Neural progenitor cell (in vitro differentiated cells): ENCODE measurements at regions not wholly inside any gene's neighbourhood (a gene's known extent, or its start where the extent isn't known, plus 50 kb on each side); places are given as distances from the start of the nearest gene placed in this dataset.
A peak's percentile ranks its signal among the peaks of the same experiment; 100 is the strongest.

Source experiments
- DNase-seq: peaks from one replicate; pipeline ENCODE4 v3.0.0-alpha.2; 2016; ENCODE audit warnings: low spot score
- H2AFZ ChIP-seq: fragments of 200-600 bp; sonication (generic); replicated peaks from 2 replicates; pipeline ENCODE4 v1.6.1; 2016; ENCODE audit warnings: antibody characterized with exemption
- H3F3A ChIP-seq: fragments of 200-600 bp; sonication (generic); 2 replicates; pipeline ENCODE4 v1.6.1; 2016; ENCODE audit warnings: antibody characterized with exemption, low read depth
- H3K27ac ChIP-seq: fragments of 200-600 bp; sonication (generic); 2 replicates; pipeline ENCODE4 v1.5.1; 2016; ENCODE audit warnings: mild to moderate bottlenecking
- H3K27me3 ChIP-seq: fragments of 200-600 bp; sonication (generic); 2 replicates; pipeline ENCODE4 v1.6.1; 2016; ENCODE audit warnings: mild to moderate bottlenecking, moderate library complexity
- H3K36me3 ChIP-seq: fragments of 200-600 bp; sonication (generic); 2 replicates; pipeline ENCODE4 v1.5.1; 2016
- H3K4me1 ChIP-seq: fragments of 200-600 bp; sonication (generic); 2 replicates; pipeline ENCODE4 v1.6.1; 2016; ENCODE audit warnings: mixed run types
- H3K4me2 ChIP-seq: fragments of 200-600 bp; sonication (generic); 2 replicates; pipeline ENCODE4 v1.6.1; 2016
- H3K4me3 ChIP-seq: fragments of 200-600 bp; sonication (generic); 2 replicates; pipeline ENCODE4 v1.5.1; 2016
- H3K79me2 ChIP-seq: fragments of 200-600 bp; sonication (generic); 2 replicates; pipeline ENCODE4 v1.6.1; 2016; ENCODE audit warnings: low read depth
- H3K9ac ChIP-seq: fragments of 200-600 bp; sonication (generic); 2 replicates; pipeline ENCODE4 v1.6.1; 2016
- H3K9me3 ChIP-seq: fragments of 200-600 bp; sonication (generic); 2 replicates; pipeline ENCODE4 v1.5.1; 2016; ENCODE audit warnings: low read depth
- H4K20me1 ChIP-seq: fragments of 200-600 bp; sonication (generic); 2 replicates; pipeline ENCODE4 v1.6.1; 2016; ENCODE audit warnings: low read depth
- H3K27ac Mint-ChIP-seq: 3 replicates; pipeline ENCODE4 v1.8.0; 2021; ENCODE audit warnings: mixed read lengths
- H3K27me3 Mint-ChIP-seq: 2 replicates; pipeline ENCODE4 v1.8.0; 2022; ENCODE audit warnings: low read depth, mild to moderate bottlenecking, inconsistent platforms, moderate library complexity, mixed read lengths; ENCODE audit not compliant: insufficient read depth
- H3K36me3 Mint-ChIP-seq: 3 replicates; pipeline ENCODE4 v1.8.0; 2021; ENCODE audit warnings: mixed read lengths
- H3K4me1 Mint-ChIP-seq: 3 replicates; pipeline ENCODE4 v1.8.0; 2021; ENCODE audit warnings: mixed read lengths
- H3K4me3 Mint-ChIP-seq: 3 replicates; pipeline ENCODE4 v1.8.0; 2021; ENCODE audit warnings: mild to moderate bottlenecking, moderate library complexity, mixed read lengths
- H3K9me3 Mint-ChIP-seq: 3 replicates; pipeline ENCODE4 v1.8.0; 2020; ENCODE audit warnings: mixed read lengths
- EZH2 ChIP-seq: fragments of 200-600 bp; sonication (generic); IDR thresholded peaks from 2 replicates; pipeline ENCODE4 v1.6.1; 2017; ENCODE audit warnings: antibody characterized with exemption, mild to moderate bottlenecking, moderate library complexity
- EZH2phosphoT487 ChIP-seq: fragments of 200-600 bp; sonication (generic); IDR thresholded peaks from 2 replicates; pipeline ENCODE4 v1.6.1; 2017; ENCODE audit warnings: antibody characterized with exemption
- TF ChIP-seq, protein P1 (sequence below): fragments of 200-600 bp; sonication (generic); IDR thresholded peaks from 2 replicates; pipeline ENCODE4 v1.5.1; 2017; ENCODE audit warnings: antibody characterized with exemption, mild to moderate bottlenecking

DNA sequence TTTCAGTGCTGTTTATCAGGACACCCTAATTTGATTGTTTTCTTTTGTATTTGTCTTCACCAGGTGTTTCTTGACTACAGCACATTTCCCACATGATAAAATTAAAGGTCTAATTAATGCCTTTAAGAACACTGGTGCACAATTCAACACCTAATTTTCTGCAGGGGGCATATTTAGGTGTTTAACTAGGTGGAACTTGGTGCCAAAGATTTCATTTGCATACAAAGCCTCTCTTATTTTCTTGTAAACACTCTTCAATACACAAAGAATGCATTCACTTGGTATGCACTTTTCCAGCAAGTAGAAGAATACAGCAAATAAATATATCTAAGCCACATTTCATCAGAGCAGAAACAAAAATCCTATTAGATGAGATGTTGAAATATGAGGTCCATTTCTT, 646.2 kb upstream of the FOXG1 start:
- Histone ChIP-seq H3K27me3 (peaks cover 64% of the 10 kb centered on the region), H3K9ac (no peak overlapping the region), H3K4me3 (no peak overlapping the region), H2AFZ (no peak overlapping the region), H3K4me2 (no peak overlapping the region), H3K79me2 (no peaks in the 10 kb centered on the region), H4K20me1 (peaks cover 12% of the 10 kb centered on the region), H3K4me1 (peaks cover 35% of the 10 kb centered on the region), H3K27ac (no peak overlapping the region), H3K9me3 (peaks cover 4% of the 10 kb centered on the region), H3K36me3 (no peaks in the 10 kb centered on the region), H3F3A (peaks cover 30% of the 10 kb centered on the region)
- Mint-ChIP-seq H3K4me3 (no peak overlapping the region), H3K36me3 (no peaks in the 10 kb centered on the region), H3K27ac (no peak overlapping the region), H3K27me3 (no peaks in the 10 kb centered on the region), H3K4me1 (peaks cover 6% of the 10 kb centered on the region), H3K9me3 (no peaks in the 10 kb centered on the region)
- no peak for DNase-seq
- TF ChIP-seq, protein P1, sequence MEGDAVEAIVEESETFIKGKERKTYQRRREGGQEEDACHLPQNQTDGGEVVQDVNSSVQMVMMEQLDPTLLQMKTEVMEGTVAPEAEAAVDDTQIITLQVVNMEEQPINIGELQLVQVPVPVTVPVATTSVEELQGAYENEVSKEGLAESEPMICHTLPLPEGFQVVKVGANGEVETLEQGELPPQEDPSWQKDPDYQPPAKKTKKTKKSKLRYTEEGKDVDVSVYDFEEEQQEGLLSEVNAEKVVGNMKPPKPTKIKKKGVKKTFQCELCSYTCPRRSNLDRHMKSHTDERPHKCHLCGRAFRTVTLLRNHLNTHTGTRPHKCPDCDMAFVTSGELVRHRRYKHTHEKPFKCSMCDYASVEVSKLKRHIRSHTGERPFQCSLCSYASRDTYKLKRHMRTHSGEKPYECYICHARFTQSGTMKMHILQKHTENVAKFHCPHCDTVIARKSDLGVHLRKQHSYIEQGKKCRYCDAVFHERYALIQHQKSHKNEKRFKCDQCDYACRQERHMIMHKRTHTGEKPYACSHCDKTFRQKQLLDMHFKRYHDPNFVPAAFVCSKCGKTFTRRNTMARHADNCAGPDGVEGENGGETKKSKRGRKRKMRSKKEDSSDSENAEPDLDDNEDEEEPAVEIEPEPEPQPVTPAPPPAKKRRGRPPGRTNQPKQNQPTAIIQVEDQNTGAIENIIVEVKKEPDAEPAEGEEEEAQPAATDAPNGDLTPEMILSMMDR = no peak
- no peak for TF ChIP-seq EZH2
- TF ChIP-seq EZH2phosphoT487 = no peak

DNA sequence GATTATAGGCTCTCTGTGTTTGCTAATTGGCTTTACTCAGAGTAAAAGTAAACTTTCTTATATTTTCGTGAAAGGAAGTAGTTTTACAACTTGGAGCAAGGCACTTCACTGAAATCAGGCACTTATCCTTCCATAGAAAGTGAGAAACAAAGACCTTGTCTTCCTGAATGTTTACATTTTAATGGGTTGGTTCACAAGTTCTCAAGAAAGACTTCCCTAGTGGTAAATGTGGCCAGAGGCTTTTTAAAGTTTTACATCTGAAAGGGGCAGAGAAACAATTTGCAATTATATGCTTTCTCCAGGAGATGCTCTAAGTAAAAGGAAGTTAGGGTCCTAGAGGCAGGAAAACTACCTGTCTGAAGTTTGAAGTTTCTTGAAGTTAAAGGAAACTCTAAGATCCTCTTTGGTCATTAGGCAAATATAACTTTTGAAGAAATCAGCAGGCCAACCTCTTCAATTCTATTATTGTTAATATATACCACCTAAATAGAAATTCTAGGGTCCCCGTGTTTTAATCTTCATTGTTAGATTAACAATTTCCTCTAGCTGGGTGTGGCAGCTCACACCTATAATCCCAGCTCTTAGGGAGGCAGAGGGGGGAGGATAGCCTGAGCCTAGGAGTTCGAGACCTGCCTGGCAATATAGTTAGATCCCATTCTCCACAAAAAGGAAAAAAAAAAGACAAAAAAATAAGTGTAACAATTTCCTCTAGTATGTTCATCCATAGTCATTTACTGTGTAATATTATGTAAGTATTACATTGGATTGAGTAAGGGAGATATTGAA, 644.9 kb upstream of the FOXG1 start:
- Histone ChIP-seq H2AFZ (no peak overlapping the region), H4K20me1 (peaks cover 12% of the 10 kb centered on the region), H3K4me2 (peak overlapping the region; percentile 64), H3K4me3 (peak overlapping the region; percentile 3), H3K9me3 (peaks cover 4% of the 10 kb centered on the region), H3F3A (peaks cover 30% of the 10 kb centered on the region), H3K27ac (peak overlapping the region; percentile 89), H3K9ac (no peak overlapping the region), H3K36me3 (no peaks in the 10 kb centered on the region), H3K79me2 (no peaks in the 10 kb centered on the region), H3K27me3 (peaks cover 77% of the 10 kb centered on the region), H3K4me1 (peaks cover 35% of the 10 kb centered on the region)
- H3K27me3 Mint-ChIP-seq = no peaks in the 10 kb centered on the region
- peaks cover 6% of the 10 kb centered on the region for H3K4me1 Mint-ChIP-seq
- H3K27ac Mint-ChIP-seq = no peak overlapping the region
- peak; percentile 50 for DNase-seq
- H3K4me3 Mint-ChIP-seq = no peak overlapping the region
- H3K9me3 Mint-ChIP-seq = no peaks in the 10 kb centered on the region
- H3K36me3 Mint-ChIP-seq = no peaks in the 10 kb centered on the region
- no peak for TF ChIP-seq EZH2
- TF ChIP-seq EZH2phosphoT487 = no peak
- TF ChIP-seq, protein P1 = no peak

DNA sequence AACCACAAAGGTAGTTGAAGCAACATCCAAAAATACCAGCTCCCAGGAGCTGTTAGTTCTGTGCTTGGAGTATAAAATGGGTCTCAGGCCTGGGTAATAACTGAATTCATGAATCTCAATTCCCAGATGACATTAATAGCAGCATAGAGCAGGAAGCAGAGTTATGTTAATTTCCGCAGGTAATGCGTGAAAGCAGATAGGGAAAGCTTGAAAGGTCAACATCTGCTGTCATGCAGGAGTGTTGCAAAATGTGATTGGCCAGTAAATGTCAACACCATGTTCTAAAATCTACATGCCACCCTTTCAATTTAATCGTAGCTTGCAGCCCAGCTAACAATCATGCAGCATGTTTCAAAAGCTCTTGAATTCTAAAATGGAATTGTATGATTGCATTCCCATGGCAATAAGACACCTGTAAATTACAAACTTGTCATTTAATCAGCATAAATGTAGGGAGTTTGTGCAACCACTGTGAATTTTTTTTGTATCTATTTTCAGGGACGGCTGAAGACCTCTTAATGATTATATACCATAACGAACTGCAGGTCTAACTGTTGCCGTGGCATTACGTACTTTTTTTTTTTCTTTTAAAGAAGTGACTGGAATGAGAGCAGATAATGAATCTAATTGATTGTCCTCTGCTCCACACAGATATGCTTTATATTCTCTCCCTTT, 635.8 kb upstream of the FOXG1 start:
- H3K4me3 Mint-ChIP-seq = no peak overlapping the region
- H3K27ac Mint-ChIP-seq = peak overlapping the region; percentile 12

More for the DNA sequence above, 635.8 kb upstream of the FOXG1 start:
- Histone ChIP-seq H3K36me3 (no peaks in the 10 kb centered on the region), H3F3A (no peaks in the 10 kb centered on the region), H3K27ac (no peak overlapping the region), H3K4me3 (no peak overlapping the region), H3K9ac (no peak overlapping the region), H3K4me2 (no peak overlapping the region), H2AFZ (no peak overlapping the region), H3K27me3 (peaks cover 17% of the 10 kb centered on the region), H3K9me3 (no peaks in the 10 kb centered on the region), H4K20me1 (no peaks in the 10 kb centered on the region), H3K4me1 (peaks cover 18% of the 10 kb centered on the region), H3K79me2 (no peaks in the 10 kb centered on the region)
- Mint-ChIP-seq H3K36me3 (no peaks in the 10 kb centered on the region), H3K27me3 (peaks cover 2% of the 10 kb centered on the region), H3K9me3 (no peaks in the 10 kb centered on the region), H3K4me1 (peaks cover 15% of the 10 kb centered on the region)
- no peak for DNase-seq
- TF ChIP-seq, protein P1 = no peak
- TF ChIP-seq EZH2 (no peak), EZH2phosphoT487 (no peak)
